ENCODE measurements at regions not wholly inside any gene's neighbourhood (a gene's known extent, or its start where the extent isn't known, plus 50 kb on each side); places are given as distances from the start of the nearest gene placed in this dataset.
"Not testable (repeated sequence)": the region's sequence is repeated elsewhere in the genome, so short reads cannot be mapped to it uniquely, and the experiment has no call there.

DNA sequence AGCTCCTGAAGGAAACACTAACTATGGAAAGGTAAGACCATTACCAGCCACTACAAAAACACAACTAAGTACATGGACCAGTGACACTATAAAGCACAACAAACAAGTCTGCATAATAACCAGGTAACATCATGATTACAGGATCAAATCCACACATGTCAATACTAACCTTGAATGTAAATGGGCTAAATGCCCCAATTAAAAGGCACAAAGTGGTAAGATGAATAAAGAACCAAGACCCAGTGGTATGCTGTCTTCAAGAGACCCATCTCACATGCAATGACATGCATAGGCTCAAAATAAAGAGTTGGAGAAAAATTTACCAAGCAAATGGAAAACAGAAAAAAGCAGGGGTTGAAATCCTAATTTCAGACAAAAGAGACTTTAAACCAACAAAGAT, 261.8 kb downstream of the RAP2B start:
- H3K4me3 Mint-ChIP-seq; H3K27me3 Mint-ChIP-seq (ENCODE audit: low read depth in 3 of 3); H3K4me1 Mint-ChIP-seq; DNase-seq; H3K27ac Mint-ChIP-seq: not testable (repeated sequence)
- Mint-ChIP-seq H3K9me3 (peaks cover 39 to 54% (median 41%) of the 10 kb centered on the region in 6 donors), H3K36me3 (peaks cover 30 to 45% (median 38%) of the 10 kb centered on the region in 3 donors)

DNA sequence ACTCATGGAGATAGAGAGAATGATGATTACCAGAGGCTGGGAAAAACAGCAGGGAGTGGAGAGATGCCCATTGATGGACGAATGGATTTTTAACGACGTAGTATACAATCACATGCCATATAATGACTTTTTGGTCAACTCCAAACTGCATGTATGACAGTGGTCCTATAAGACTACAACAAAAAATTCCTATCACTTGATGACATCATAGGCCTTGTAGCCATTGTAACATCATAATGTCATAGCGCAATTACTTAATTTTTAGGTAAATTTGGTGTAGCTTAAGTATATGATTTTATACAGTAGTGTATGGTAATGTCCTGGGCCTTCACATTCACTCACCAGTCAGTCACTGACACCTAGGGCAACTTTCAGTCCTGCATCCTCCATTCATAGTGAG, 264.3 kb downstream of the RAP2B start:
- H3K27ac Mint-ChIP-seq, result no peak overlapping the region
- H3K4me3 Mint-ChIP-seq, result no peak overlapping the region
- H3K27me3 Mint-ChIP-seq (ENCODE audit: low read depth in 3 of 3), result peaks cover 0 to 3% (median 0%) of the 10 kb centered on the region in 3 donors
- H3K36me3 Mint-ChIP-seq, result peaks cover 21 to 37% (median 27%) of the 10 kb centered on the region in 3 donors
- DNase-seq, result no peak
- H3K9me3 Mint-ChIP-seq, result peaks cover 29 to 39% (median 34%) of the 10 kb centered on the region in 6 donors
- no peaks in the 10 kb centered on the region for H3K4me1 Mint-ChIP-seq

DNA sequence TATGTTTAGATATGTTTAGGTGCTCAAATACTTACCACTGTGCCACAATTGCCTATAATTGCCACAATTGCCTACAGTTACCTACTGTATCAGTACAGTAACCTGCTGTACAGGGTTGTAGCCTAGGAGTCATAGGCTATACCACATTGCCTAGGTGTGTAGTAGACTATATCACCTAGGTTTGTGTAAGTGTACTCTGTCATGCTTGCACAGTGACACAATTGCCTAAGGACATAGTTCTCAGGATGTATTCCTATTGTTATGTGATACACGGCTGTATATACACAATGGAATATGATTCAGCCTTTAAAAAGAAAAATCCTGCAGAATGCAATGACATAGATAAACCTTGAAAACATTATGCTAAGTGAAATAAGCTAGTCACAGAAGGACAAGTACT, 264.8 kb downstream of the RAP2B start:
- H3K4me3 Mint-ChIP-seq, result no peak overlapping the region
- no peaks in the 10 kb centered on the region for H3K4me1 Mint-ChIP-seq
- no peak overlapping the region for H3K27ac Mint-ChIP-seq
- DNase-seq, result no peak
- peaks cover 0 to 3% (median 0%) of the 10 kb centered on the region in 3 donors for H3K27me3 Mint-ChIP-seq (ENCODE audit: low read depth in 3 of 3)
- peaks cover 29 to 39% (median 33%) of the 10 kb centered on the region in 6 donors for H3K9me3 Mint-ChIP-seq
- H3K36me3 Mint-ChIP-seq, result peaks cover 21 to 41% (median 27%) of the 10 kb centered on the region in 3 donors

DNA sequence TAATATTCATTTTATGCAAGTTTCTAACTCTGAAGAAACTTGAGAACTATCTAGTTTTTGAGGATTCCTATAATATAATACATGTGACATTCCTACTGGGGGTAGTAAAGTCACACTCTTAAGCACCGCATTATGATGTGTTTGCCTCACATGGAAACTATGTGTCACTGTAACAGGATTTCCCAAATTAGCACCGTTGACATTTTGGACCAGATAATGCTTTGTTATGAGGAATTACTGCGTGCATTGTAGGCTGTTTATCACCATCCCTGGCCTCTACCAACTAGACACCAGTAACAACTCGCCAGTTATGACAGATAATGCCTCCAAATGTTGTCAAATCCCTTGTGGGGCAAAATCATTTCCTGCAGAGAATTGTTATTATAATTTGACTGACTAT, 267.8 kb downstream of the RAP2B start:
- Mint-ChIP-seq H3K4me1 (no peaks in the 10 kb centered on the region), H3K9me3 (peaks cover 7 to 12% (median 9%) of the 10 kb centered on the region in 6 donors), H3K27ac (no peak overlapping the region)

DNA sequence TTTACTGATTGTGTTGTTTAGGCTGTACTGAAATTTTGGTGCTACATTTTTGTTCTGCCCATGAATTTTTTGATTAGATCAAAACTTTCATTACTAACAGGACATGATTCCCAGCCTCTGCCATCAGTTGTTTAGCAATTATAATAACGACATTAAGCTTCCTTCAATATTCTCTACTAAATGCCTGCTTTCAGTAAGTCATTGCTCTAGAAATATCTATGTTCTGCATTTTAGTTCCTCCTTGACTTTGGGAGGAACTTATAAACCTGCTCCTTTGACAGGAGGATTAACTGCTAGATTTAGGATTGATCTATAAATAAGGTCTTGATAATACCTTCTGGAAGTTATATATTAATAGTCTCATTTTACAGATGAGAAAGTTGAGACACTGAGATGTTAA, 269.1 kb downstream of the RAP2B start:
- Mint-ChIP-seq H3K27ac (no peak overlapping the region), H3K4me1 (no peaks in the 10 kb centered on the region), H3K9me3 (peaks cover 0 to 3% (median 0%) of the 10 kb centered on the region in 6 donors), H3K27me3 (ENCODE audit: low read depth in 3 of 3) (peaks cover 0 to 3% (median 0%) of the 10 kb centered on the region in 3 donors), H3K4me3 (no peak overlapping the region), H3K36me3 (peaks cover 0 to 5% (median 0%) of the 10 kb centered on the region in 3 donors)
- DNase-seq, result no peak

More for the DNA sequence above, 267.8 kb downstream of the RAP2B start:
- Mint-ChIP-seq H3K4me3 (no peak overlapping the region), H3K36me3 (peaks cover 1 to 14% (median 5%) of the 10 kb centered on the region in 3 donors), H3K27me3 (ENCODE audit: low read depth in 3 of 3) (peaks cover 0 to 3% (median 0%) of the 10 kb centered on the region in 3 donors)
- DNase-seq, result no peak

DNA sequence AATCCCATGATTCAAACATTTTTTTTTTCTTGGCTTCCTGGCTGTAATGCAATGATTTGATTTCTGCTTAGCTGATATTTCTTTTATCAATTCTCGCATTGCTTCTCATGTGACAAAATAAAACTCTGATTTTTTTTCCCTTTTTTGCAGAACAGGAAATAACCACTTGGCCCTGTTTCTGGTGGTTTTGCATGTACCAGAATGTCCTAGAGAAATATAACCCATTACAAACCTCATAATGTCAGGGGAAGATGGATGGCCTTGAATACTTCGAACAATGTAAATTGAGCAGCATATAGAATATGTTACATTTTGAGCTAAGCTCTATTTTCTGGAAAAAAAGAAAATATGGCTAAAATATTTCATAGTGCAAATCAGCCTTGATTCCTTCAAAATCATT, 275.6 kb downstream of the RAP2B start:
- H3K4me3 Mint-ChIP-seq, result no peak overlapping the region
- H3K27ac Mint-ChIP-seq, result peak overlapping the region in 1 of 6 donors; percentile 39
- H3K27me3 Mint-ChIP-seq (ENCODE audit: low read depth in 3 of 3), result no peaks in the 10 kb centered on the region
- H3K9me3 Mint-ChIP-seq, result no peaks in the 10 kb centered on the region
- no peak for DNase-seq
- H3K36me3 Mint-ChIP-seq, result no peaks in the 10 kb centered on the region
- peaks cover 13 to 17% of the 10 kb centered on the region in 2 donors for H3K4me1 Mint-ChIP-seq

DNA sequence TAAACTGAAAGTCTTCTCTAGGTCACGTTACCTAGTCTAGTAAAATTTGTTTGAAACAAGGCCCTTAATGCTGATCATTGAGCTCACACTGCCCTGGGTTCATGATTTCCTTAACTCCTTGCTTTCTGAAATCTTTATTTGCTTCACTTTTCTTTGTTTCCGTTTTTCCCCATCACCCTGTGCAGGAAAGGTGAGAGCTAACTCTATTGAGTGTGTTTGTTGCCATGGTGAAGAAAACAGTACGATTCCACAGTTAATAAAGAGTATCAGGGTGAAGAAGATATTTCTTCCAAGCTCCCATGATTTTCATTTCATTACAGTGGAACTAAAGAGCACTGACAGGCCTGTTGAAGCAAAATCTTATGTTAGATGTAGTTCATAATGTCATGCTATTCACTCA, 276.2 kb downstream of the RAP2B start:
- H3K27ac Mint-ChIP-seq, result no peak overlapping the region

DNA sequence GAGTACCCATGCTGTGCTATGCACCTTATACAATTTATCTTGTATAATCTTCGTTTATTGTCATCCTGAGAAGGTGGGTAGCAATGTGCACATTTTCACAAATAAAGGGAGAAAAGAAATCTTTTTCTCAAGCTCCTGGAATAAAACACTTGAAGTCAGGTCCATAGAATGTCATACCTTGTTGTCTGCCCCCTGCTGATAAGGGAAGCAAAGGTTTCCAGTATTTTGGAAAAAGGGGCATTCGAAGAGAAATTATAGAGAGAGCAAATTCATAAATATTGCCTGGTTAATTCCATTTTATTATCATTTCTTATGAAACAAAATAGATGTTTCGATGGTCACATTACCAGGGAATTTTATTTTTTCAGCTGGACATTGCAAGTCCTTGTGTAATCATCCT, 277.8 kb downstream of the RAP2B start:
- no peak for DNase-seq
- Mint-ChIP-seq H3K36me3 (no peaks in the 10 kb centered on the region), H3K27me3 (ENCODE audit: low read depth in 3 of 3) (peaks cover 0 to 2% (median 0%) of the 10 kb centered on the region in 3 donors), H3K4me3 (no peak overlapping the region), H3K4me1 (peaks cover 13 to 17% of the 10 kb centered on the region in 2 donors), H3K9me3 (no peaks in the 10 kb centered on the region), H3K27ac (no peak overlapping the region)

More for the DNA sequence above, 276.2 kb downstream of the RAP2B start:
- Mint-ChIP-seq H3K9me3 (no peaks in the 10 kb centered on the region), H3K27me3 (ENCODE audit: low read depth in 3 of 3) (peaks cover 0 to 2% (median 0%) of the 10 kb centered on the region in 3 donors), H3K4me1 (peaks cover 13 to 17% of the 10 kb centered on the region in 2 donors), H3K36me3 (no peaks in the 10 kb centered on the region), H3K4me3 (no peak overlapping the region)
- no peak for DNase-seq

DNA sequence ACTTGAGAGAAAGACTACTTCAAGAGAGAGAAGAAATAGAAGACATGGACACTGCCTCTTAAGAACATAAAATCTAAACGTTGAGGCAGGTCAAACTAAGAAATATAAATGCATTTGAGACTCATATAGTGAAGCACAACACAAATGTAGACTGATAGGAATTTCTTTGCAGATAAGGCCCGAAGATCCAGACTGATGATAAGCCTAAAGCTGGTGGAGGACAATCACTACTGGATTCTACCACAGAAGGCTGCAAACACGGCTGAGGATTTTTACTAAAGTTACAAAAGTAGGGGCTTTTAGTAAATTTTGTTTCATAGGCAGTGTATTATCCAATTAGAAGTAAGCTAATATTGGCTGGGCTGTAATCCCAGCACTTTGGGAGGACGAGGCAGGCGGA, 278.3 kb downstream of the RAP2B start:
- Mint-ChIP-seq H3K27ac (no peak overlapping the region), H3K36me3 (no peaks in the 10 kb centered on the region), H3K9me3 (no peaks in the 10 kb centered on the region), H3K4me1 (peaks cover 13 to 17% of the 10 kb centered on the region in 2 donors), H3K4me3 (no peak overlapping the region), H3K27me3 (ENCODE audit: low read depth in 3 of 3) (peaks cover 0 to 2% (median 0%) of the 10 kb centered on the region in 3 donors)
- no peak for DNase-seq

DNA sequence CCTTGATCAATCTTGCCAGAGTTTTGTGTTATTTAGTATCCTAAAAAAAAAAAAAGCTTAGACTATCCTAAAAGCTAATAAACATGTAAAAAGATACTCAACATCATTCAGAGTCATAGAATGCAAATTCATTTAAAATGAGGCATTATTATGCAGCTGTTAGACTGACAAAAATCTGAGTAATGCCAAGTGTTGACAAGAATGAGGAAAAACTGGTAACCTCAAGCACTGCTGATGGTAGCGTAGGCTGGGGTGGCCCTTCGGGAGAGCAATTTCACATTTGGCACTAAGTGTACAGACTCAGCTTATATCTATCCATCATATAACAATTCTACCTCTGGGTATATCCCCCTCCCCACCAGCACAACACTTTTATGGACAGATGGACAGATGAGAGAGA, 280.4 kb downstream of the RAP2B start:
- peaks cover 0 to 2% (median 0%) of the 10 kb centered on the region in 3 donors for H3K27me3 Mint-ChIP-seq (ENCODE audit: low read depth in 3 of 3)
- no peaks in the 10 kb centered on the region for H3K9me3 Mint-ChIP-seq
- H3K27ac Mint-ChIP-seq, result no peak overlapping the region
- no peak for DNase-seq
- peaks cover 10 to 12% of the 10 kb centered on the region in 2 donors for H3K4me1 Mint-ChIP-seq
- H3K4me3 Mint-ChIP-seq, result no peak overlapping the region
- H3K36me3 Mint-ChIP-seq, result no peaks in the 10 kb centered on the region

DNA sequence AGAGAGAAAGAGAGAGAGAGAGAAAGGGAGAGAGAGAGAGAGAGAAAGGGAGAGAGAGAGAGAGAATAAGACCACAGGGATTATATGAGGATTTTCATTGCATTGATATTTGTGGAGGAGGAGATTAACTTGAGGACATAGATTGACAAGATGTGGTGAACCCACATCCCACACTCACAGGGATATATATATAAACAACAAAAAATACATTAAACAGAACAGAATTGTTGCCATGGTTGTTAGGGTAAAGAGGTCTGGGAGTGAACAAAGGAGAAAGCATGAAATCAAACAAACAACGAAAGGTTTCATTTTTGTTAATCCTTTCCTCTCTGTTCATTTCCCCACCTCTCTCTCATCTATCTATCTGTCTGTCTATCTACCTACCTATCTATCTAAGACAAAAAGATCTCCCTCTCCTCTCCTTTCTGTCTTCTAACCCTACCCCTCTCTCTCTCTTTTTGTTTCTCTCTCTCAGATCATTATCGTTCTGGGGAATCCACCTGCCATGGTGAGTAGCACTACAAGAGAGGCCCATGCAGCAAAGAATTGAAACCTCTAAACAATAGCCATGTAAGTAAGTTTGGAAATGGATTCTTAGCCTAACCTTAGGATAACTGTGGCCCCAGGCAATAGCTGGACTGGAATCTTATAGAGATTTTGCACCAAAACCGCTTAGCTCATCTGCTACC, 280.9 kb downstream of the RAP2B start:
- Mint-ChIP-seq H3K36me3 (no peaks in the 10 kb centered on the region), H3K4me3 (no peak overlapping the region), H3K4me1 (peaks cover 4 to 6% of the 10 kb centered on the region in 2 donors), H3K27ac (peak overlapping the region in 1 of 6 donors; percentile 14), H3K9me3 (no peaks in the 10 kb centered on the region), H3K27me3 (ENCODE audit: low read depth in 3 of 3) (peaks cover 0 to 2% (median 0%) of the 10 kb centered on the region in 3 donors)
- DNase-seq, result no peak

DNA sequence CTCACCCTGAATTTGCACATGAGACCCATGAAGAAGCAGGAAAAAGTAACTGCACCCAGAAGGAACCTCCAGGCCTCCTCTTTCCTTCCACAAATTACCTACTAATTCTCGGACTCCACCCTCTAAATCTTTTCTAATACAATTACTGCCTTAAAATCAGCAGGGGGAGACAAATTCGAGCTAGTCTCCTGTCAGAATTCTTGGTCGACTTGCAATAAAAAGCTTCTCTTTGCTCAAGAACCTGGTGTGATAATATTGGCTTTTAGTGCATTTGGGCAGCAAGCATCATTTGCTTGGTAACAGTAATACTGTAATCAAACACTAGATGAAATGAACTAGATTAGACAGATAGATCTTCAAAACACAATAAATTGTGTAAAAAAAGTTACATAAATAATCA, 281.9 kb downstream of the RAP2B start:
- no peak overlapping the region for H3K4me3 Mint-ChIP-seq
- peaks cover 0 to under 1% of the 10 kb centered on the region in 2 donors for H3K4me1 Mint-ChIP-seq
- H3K36me3 Mint-ChIP-seq, result no peaks in the 10 kb centered on the region
- peaks cover 0 to 2% (median 0%) of the 10 kb centered on the region in 3 donors for H3K27me3 Mint-ChIP-seq (ENCODE audit: low read depth in 3 of 3)
- DNase-seq, result no peak
- H3K9me3 Mint-ChIP-seq, result no peaks in the 10 kb centered on the region
- H3K27ac Mint-ChIP-seq, result no peak overlapping the region

DNA sequence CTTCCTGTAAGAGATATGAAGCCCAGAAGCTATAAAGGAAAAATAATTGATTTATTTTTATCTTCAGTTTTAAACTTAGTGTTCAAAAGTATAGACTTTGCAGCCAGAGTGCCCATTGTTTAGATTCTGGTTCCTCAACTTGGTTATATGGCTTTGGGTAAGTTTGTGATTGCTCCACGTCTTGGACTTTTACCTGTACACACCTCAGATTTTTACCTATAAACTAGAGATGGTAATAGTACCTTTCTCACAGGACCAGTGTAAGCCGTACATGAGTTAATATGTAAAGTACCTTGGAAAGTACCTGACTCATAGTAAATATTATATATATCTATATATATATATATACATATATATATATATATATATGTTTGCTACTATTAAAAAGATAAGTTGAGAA, 283.8 kb downstream of the RAP2B start:
- DNase-seq, result no peak
- Mint-ChIP-seq H3K36me3 (no peaks in the 10 kb centered on the region), H3K4me3 (no peak overlapping the region), H3K9me3 (no peaks in the 10 kb centered on the region), H3K4me1 (no peaks in the 10 kb centered on the region), H3K27me3 (ENCODE audit: low read depth in 3 of 3) (peaks cover 0 to 2% (median 0%) of the 10 kb centered on the region in 3 donors), H3K27ac (no peak overlapping the region)

DNA sequence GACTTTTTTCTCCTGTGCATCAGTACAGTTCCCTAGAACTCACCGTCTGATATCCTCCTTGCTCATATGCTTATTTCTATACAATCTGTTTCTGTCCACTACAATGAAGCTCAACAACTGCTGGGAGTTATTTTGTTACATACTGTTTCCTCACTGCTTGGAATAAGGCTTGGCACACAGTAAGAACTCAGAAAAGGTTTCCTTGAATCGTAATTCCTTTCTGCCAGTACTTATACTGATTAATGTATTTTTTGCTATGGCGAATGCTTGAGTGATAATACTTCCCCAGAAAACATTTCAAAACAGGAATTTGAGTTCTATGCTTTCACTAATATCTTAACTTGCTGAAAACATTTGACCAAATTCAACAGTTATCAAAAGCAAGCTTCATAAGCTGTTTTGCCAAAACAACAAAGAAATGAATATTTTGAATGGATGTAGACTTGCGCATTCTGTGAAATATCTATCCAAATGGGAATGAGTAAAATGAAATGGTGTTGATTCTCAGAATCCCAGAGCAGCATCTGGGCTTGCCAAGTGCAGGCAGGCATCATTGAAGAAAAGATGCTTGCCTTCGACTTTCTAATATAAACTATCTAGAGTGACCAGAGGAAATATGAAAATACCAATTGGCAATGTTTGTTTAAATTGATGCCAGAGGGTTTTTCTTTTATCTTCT, 286.3 kb downstream of the RAP2B start:
- Mint-ChIP-seq H3K4me1 (no peaks in the 10 kb centered on the region), H3K9me3 (no peaks in the 10 kb centered on the region), H3K27ac (no peak overlapping the region), H3K36me3 (no peaks in the 10 kb centered on the region), H3K4me3 (no peak overlapping the region), H3K27me3 (ENCODE audit: low read depth in 3 of 3) (no peaks in the 10 kb centered on the region)
- no peak for DNase-seq

Data from immature natural killer cell (primary cell).